ENCODE measurements at regions not wholly inside any gene's neighbourhood (a gene's known extent, or its start where the extent isn't known, plus 50 kb on each side); places are given as distances from the start of the nearest gene placed in this dataset.

- TF ChIP-seq POLR2A (IDR thresholded peaks at IDR 0.05): no peak
- TF ChIP-seq CTCF (IDR thresholded peaks at IDR 0.05): no peak
- TF ChIP-seq EP300 (IDR thresholded peaks at IDR 0.05): no peak
Observed at GRCh38 chr9:520302-520701, 305.6 kb downstream of the DOCK8 start.
